ENCODE measurements at regions not wholly inside any gene's neighbourhood (a gene's known extent, or its start where the extent isn't known, plus 50 kb on each side); places are given as distances from the start of the nearest gene placed in this dataset.

DNA sequence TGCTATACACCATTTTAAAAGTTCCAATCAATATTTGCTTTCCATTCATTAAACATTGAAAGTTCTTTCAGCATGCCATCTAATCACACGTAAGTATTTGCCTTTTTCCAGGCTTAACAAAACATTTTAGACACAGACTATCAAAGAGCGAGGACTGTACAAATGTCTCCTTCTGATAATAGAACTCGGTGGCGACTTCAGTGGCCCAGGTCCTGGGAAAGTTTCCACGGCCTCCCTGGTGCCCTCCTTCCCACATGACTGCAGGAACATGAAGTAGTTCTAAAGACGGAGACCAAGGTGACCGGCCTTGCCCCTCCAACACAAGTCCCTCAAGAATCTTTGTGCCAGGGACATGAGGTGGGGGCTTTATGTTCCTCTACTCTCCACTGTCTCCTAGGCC, 174.6 kb upstream of the KBTBD8 start:
- no peaks in the 10 kb centered on the region for H3K9me1 ChIP-seq (replicated peaks; ENCODE audit: control insufficient read depth, extremely low read depth, insufficient read depth, low read length)
- H4K20me1 ChIP-seq (replicated peaks; ENCODE audit: control insufficient read depth, extremely low read depth, insufficient read depth, low read length): no peaks in the 10 kb centered on the region
- no peaks in the 10 kb centered on the region for H3K36me3 ChIP-seq (ENCODE audit: control insufficient read depth in 2 of 2, extremely low read depth in 1 of 2, insufficient read depth in 2 of 2, low read length in 2 of 2)
- no TSS peak for BruUV-seq (replicated peaks)
- ChIA-PET CTCF (interaction anchor here (0.6 to 10.6 kb wide), 3 partner anchors 546 to 571 kb away, joined by 3 to 284 read pairs (median 108); no protein-coding TSS in a partner anchor), POLR2A (no interaction called here)
- H3K4me1 ChIP-seq (ENCODE audit: control insufficient read depth, extremely low read depth, insufficient read depth, low read length): no peaks in the 10 kb centered on the region
- H3K4me3 ChIP-seq (replicated peaks in 1 of 3; ENCODE audit: insufficient read depth in 1 of 3, low read depth in 1 of 3, low read length in 3 of 3): no peak overlapping the region
- dilution Hi-C loops (cut with MboI; ENCODE audit: extremely low pct_ligation_motif_present, low sequenced_read_pairs) (loop anchor here (25.0 kb wide), 1 partner anchor 436 kb away; no protein-coding TSS in a partner anchor), intact Hi-C loops (cut with micrococcal nuclease) (no loop called here)
- H3K79me2 ChIP-seq (ENCODE audit: control insufficient read depth, insufficient read depth, low read length): no peaks in the 10 kb centered on the region
- H3K27ac ChIP-seq (ENCODE audit: insufficient read depth, low read depth, low read length): no peak overlapping the region
- peaks cover 3 to 11% of the 10 kb centered on the region in 2 experiments for H3K27me3 ChIP-seq (ENCODE audit: control insufficient read depth in 2 of 2, insufficient read depth in 2 of 2, low read length in 2 of 2)
- no peak overlapping the region for H2AFZ ChIP-seq (ENCODE audit: low read depth, low read length)
- no peak overlapping the region for H3K4me2 ChIP-seq (ENCODE audit: insufficient read depth, low read length)
- H3K9ac ChIP-seq (replicated peaks; ENCODE audit: extremely low read depth, insufficient read depth, low read length): no peak overlapping the region
- FAIRE-seq: no peak
- TF ChIP-seq JUN (IDR thresholded peaks at IDR 0.05; ENCODE audit: borderline replicate concordance, insufficient read depth, insufficient read length, low read depth) (no peak), FOS (IDR thresholded peaks at IDR 0.05; ENCODE audit: borderline replicate concordance, insufficient read depth, low read length) (no peak), POLR2AphosphoS5 (IDR thresholded peaks at IDR 0.05; ENCODE audit: insufficient read depth, low read depth, low read length) (no peak), MYC (IDR thresholded peaks at IDR 0.05; ENCODE audit: low read depth, low read length) (no peak), GATA2 (IDR thresholded peaks at IDR 0.05; ENCODE audit: insufficient read depth, insufficient read length, low read depth, low read length) (no peak), POLR2A (IDR thresholded peaks at IDR 0.05; ENCODE audit: low read depth, low read length) (no peak), EZH2 (IDR thresholded peaks at IDR 0.05; ENCODE audit: borderline replicate concordance, low read depth, low read length, severe bottlenecking) (no peak)
- TF ChIP-seq, protein P1, sequence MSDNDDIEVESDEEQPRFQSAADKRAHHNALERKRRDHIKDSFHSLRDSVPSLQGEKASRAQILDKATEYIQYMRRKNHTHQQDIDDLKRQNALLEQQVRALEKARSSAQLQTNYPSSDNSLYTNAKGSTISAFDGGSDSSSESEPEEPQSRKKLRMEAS (IDR thresholded peaks at IDR 0.05; ENCODE audit: insufficient read depth, insufficient read length): no peak
- TF ChIP-seq, protein P2, sequence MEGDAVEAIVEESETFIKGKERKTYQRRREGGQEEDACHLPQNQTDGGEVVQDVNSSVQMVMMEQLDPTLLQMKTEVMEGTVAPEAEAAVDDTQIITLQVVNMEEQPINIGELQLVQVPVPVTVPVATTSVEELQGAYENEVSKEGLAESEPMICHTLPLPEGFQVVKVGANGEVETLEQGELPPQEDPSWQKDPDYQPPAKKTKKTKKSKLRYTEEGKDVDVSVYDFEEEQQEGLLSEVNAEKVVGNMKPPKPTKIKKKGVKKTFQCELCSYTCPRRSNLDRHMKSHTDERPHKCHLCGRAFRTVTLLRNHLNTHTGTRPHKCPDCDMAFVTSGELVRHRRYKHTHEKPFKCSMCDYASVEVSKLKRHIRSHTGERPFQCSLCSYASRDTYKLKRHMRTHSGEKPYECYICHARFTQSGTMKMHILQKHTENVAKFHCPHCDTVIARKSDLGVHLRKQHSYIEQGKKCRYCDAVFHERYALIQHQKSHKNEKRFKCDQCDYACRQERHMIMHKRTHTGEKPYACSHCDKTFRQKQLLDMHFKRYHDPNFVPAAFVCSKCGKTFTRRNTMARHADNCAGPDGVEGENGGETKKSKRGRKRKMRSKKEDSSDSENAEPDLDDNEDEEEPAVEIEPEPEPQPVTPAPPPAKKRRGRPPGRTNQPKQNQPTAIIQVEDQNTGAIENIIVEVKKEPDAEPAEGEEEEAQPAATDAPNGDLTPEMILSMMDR (IDR thresholded peaks at IDR 0.05; ENCODE audit: extremely low read depth in 1 of 2, insufficient read depth in 1 of 2, low read depth in 1 of 2, low read length in 2 of 2): no peak
- no peak for DNase-seq (ENCODE audit: low read depth, low spot score)
- no peaks in the 10 kb centered on the region for H3K9me3 ChIP-seq (replicated peaks; ENCODE audit: control insufficient read depth, insufficient read depth, low read length)

All from endothelial cell of umbilical vein (primary cell).